ENCODE measurements at regions not wholly inside any gene's neighbourhood (a gene's known extent, or its start where the extent isn't known, plus 50 kb on each side); places are given as distances from the start of the nearest gene placed in this dataset.
"Not testable (repeated sequence)": the region's sequence is repeated elsewhere in the genome, so short reads cannot be mapped to it uniquely, and the experiment has no call there.

GRCh38 chr13:110006304-110006703 lies 219.9 kb upstream of the IRS2 start:
- no peak for DNase-seq

GRCh38 chr13:110005563-110005962 lies 219.2 kb upstream of the IRS2 start:
- no peak for DNase-seq

GRCh38 chr13:110004814-110005213 lies 218.4 kb upstream of the IRS2 start:
- no peak for DNase-seq

- no peak for DNase-seq
Measured at GRCh38 chr13:110001670-110002275, 215.4 kb upstream of the IRS2 start.

GRCh38 chr13:110000534-110001345 lies 214.4 kb upstream of the IRS2 start:
- DNase-seq: no peak

GRCh38 chr13:109999659-110000533 lies 213.5 kb upstream of the IRS2 start:
- no peak for DNase-seq

GRCh38 chr13:109998684-109999533 lies 212.5 kb upstream of the IRS2 start:
- no peak for DNase-seq

GRCh38 chr13:109998037-109998436 lies 211.7 kb upstream of the IRS2 start:
- DNase-seq: no peak

- not testable (repeated sequence) for DNase-seq
Measured at GRCh38 chr13:109997056-109997595, 210.7 kb upstream of the IRS2 start.

- no peak for DNase-seq
Measured at GRCh38 chr13:109996404-109996960, 210.1 kb upstream of the IRS2 start.

GRCh38 chr13:109995578-109995977 lies 209.2 kb upstream of the IRS2 start:
- no peak for DNase-seq

GRCh38 chr13:109990296-109990695 lies 203.9 kb upstream of the IRS2 start:
- DNase-seq: no peak

- no peak for DNase-seq
Measured at GRCh38 chr13:109989686-109990085, 203.3 kb upstream of the IRS2 start.

- DNase-seq: no peak
Measured at GRCh38 chr13:109989155-109989554, 202.8 kb upstream of the IRS2 start.

- DNase-seq: no peak
Measured at GRCh38 chr13:109986851-109987250, 200.5 kb upstream of the IRS2 start.

GRCh38 chr13:109985871-109986450 lies 199.6 kb upstream of the IRS2 start:
- no peak for DNase-seq

GRCh38 chr13:109983447-109983846 lies 197.1 kb upstream of the IRS2 start:
- DNase-seq: no peak

GRCh38 chr13:109981000-109981399 lies 194.6 kb upstream of the IRS2 start:
- no peak for DNase-seq

GRCh38 chr13:109979676-109980075 lies 193.3 kb upstream of the IRS2 start:
- not testable (repeated sequence) for DNase-seq

- DNase-seq: no peak
Measured at GRCh38 chr13:109979228-109979627, 192.8 kb upstream of the IRS2 start.

- no peak for DNase-seq
Measured at GRCh38 chr13:109977212-109977968, 191.0 kb upstream of the IRS2 start.

Data from left hindlimb (tissue), 1 donor.